Osteoblast (primary cell): ENCODE measurements at regions not wholly inside any gene's neighbourhood (a gene's known extent, or its start where the extent isn't known, plus 50 kb on each side); places are given as distances from the start of the nearest gene placed in this dataset.

Experiments used
- DNase-seq: peaks from one replicate; pipeline ENCODE4 v3.0.0; 2011; ENCODE audit warnings: low spot score, mixed read lengths; ENCODE audit not compliant: insufficient read length; ENCODE audit errors: missing footprints
- H2AFZ ChIP-seq: 2 replicates; pipeline ENCODE4 v1.6.0; 2011; ENCODE audit warnings: mild to moderate bottlenecking, low read length
- H3K27ac ChIP-seq: 2 replicates; pipeline ENCODE4 v1.5.1; 2011; ENCODE audit warnings: mild to moderate bottlenecking, low read depth, low read length, moderate library complexity
- H3K27me3 ChIP-seq: 2 replicates; pipeline ENCODE4 v1.6.0; 2012; ENCODE audit warnings: mild to moderate bottlenecking, control low read depth, inconsistent platforms, low read length, moderate library complexity; ENCODE audit not compliant: insufficient read depth
- H3K36me3 ChIP-seq: 2 replicates; pipeline ENCODE4 v1.5.1; 2011; ENCODE audit warnings: mild to moderate bottlenecking, low read length, control low read depth, moderate library complexity; ENCODE audit not compliant: insufficient read depth
- H3K4me1 ChIP-seq: 2 replicates; pipeline ENCODE4 v1.5.1; 2011; ENCODE audit warnings: mild to moderate bottlenecking, low read length, control low read depth, moderate library complexity; ENCODE audit not compliant: insufficient read depth
- H3K4me2 ChIP-seq: 2 replicates; pipeline ENCODE4 v1.6.0; 2011; ENCODE audit warnings: mild to moderate bottlenecking, low read length; ENCODE audit not compliant: insufficient read depth
- H3K4me3 ChIP-seq: fragments of 200-600 bp; sonication (generic); 3 replicates; pipeline ENCODE4 v1.5.1; 2012; ENCODE audit warnings: mild to moderate bottlenecking, low read length, inconsistent platforms; ENCODE audit not compliant: insufficient read depth
- H3K79me2 ChIP-seq: 2 replicates; pipeline ENCODE4 v1.6.0; 2012; ENCODE audit warnings: mild to moderate bottlenecking, low read length, control low read depth, inconsistent platforms; ENCODE audit not compliant: insufficient read depth
- H3K9me3 ChIP-seq: 2 replicates; pipeline ENCODE4 v1.5.1; 2011; ENCODE audit warnings: low read depth, low read length, control low read depth
- H4K20me1 ChIP-seq: 2 replicates; pipeline ENCODE4 v1.6.0; 2012; ENCODE audit warnings: mild to moderate bottlenecking, low read length, control low read depth; ENCODE audit not compliant: insufficient read depth
- TF ChIP-seq, protein P1 (sequence below): IDR thresholded peaks from 2 replicates; pipeline ENCODE4 v1.5.1; 2011; ENCODE audit warnings: mild to moderate bottlenecking, low read depth, low read length, moderate library complexity; ENCODE audit errors: extremely low read depth

DNA sequence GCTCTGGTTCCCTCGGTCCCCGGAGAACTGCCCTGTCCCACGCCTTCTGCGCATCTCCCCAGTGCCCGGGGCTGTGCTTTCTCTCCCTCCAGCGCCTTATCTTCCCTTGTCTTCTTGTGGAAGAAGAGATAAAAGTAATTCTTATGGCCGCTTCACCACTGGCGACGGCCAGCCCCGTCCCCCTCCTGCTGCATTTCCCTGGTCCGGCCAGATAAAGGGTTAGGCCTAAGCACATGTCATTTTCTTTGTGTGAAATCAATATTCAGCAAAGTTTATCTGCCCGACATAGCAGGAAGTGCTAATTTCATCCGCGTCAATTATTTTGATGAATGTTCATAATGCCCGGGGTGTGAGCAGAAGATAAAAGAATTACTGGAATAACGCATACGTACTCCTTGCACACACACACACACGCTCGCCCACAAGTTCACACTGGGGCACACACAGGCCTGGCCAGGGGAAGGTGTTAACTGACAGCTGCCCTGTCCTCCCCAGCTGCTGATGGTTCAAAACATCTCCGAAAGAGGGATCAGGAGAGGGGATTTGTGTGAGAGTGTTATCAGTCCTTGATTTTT, 177.7 kb upstream of the LHX5 start:
- H3K27me3 ChIP-seq = peaks cover 3% of the 10 kb centered on the region
- DNase-seq = no peak
- TF ChIP-seq, protein P1, sequence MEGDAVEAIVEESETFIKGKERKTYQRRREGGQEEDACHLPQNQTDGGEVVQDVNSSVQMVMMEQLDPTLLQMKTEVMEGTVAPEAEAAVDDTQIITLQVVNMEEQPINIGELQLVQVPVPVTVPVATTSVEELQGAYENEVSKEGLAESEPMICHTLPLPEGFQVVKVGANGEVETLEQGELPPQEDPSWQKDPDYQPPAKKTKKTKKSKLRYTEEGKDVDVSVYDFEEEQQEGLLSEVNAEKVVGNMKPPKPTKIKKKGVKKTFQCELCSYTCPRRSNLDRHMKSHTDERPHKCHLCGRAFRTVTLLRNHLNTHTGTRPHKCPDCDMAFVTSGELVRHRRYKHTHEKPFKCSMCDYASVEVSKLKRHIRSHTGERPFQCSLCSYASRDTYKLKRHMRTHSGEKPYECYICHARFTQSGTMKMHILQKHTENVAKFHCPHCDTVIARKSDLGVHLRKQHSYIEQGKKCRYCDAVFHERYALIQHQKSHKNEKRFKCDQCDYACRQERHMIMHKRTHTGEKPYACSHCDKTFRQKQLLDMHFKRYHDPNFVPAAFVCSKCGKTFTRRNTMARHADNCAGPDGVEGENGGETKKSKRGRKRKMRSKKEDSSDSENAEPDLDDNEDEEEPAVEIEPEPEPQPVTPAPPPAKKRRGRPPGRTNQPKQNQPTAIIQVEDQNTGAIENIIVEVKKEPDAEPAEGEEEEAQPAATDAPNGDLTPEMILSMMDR = no peak

DNA sequence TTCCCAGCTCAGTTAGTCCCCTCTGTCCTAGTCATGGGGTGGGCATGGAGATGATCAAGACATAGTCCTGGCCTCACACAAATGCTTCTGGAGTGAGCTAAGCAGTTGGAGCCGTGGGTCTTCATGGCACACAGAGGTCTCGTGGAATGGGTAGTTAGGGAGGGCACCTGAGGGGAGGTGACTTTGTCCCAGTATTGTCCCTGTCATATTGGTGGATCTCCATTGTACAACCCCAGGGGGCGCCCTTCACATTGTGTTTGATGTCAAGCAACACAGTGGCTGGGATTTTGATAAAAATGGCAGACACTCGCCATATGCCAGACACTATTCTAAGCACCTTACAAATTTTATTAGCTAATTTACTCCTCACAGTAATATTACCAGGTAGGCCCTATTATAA, 175.4 kb upstream of the LHX5 start:
- Histone ChIP-seq H3K36me3 (no peaks in the 10 kb centered on the region), H3K79me2 (no peaks in the 10 kb centered on the region), H3K27me3 (peaks cover 3% of the 10 kb centered on the region), H3K27ac (no peak overlapping the region), H3K4me1 (no peaks in the 10 kb centered on the region), H2AFZ (no peak overlapping the region), H3K4me3 (no peak overlapping the region), H3K4me2 (no peak overlapping the region), H4K20me1 (no peaks in the 10 kb centered on the region), H3K9me3 (no peaks in the 10 kb centered on the region)
- DNase-seq = no peak
- TF ChIP-seq, protein P1 = peak; percentile 20

More for the DNA sequence above, 177.7 kb upstream of the LHX5 start:
- Histone ChIP-seq H3K4me2 (no peak overlapping the region), H3K4me1 (no peaks in the 10 kb centered on the region), H2AFZ (no peak overlapping the region), H3K36me3 (no peaks in the 10 kb centered on the region), H3K27ac (no peak overlapping the region), H3K9me3 (no peaks in the 10 kb centered on the region), H4K20me1 (no peaks in the 10 kb centered on the region), H3K79me2 (no peaks in the 10 kb centered on the region), H3K4me3 (no peak overlapping the region)

DNA sequence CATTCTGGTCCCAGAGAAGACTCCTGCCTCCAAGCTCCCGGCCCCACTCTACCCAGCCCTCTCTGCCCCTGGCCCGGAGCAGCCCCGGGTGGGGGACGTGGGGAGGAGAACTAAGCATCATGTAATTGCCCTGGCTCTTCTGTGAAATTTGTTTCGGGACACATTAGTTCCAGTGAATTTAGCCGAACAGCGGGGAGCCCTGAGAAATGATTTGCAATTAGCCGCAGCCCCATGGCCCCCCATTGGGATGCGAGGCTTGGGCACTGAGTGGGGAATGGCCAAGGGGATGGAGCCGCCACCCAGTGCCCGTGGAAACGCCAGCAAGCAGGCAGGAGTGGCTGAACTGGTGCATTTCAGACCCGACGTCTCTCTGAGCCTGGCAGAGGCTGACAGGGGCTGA, 173.9 kb upstream of the LHX5 start:
- H2AFZ ChIP-seq = no peak overlapping the region
- no peaks in the 10 kb centered on the region for H3K79me2 ChIP-seq
- H4K20me1 ChIP-seq = no peaks in the 10 kb centered on the region
- no peaks in the 10 kb centered on the region for H3K36me3 ChIP-seq
- H3K4me3 ChIP-seq = no peak overlapping the region
- no peaks in the 10 kb centered on the region for H3K4me1 ChIP-seq
- TF ChIP-seq, protein P1 = no peak
- DNase-seq = no peak
- H3K27me3 ChIP-seq = peaks cover 3% of the 10 kb centered on the region
- H3K4me2 ChIP-seq = no peak overlapping the region
- no peaks in the 10 kb centered on the region for H3K9me3 ChIP-seq
- no peak overlapping the region for H3K27ac ChIP-seq

DNA sequence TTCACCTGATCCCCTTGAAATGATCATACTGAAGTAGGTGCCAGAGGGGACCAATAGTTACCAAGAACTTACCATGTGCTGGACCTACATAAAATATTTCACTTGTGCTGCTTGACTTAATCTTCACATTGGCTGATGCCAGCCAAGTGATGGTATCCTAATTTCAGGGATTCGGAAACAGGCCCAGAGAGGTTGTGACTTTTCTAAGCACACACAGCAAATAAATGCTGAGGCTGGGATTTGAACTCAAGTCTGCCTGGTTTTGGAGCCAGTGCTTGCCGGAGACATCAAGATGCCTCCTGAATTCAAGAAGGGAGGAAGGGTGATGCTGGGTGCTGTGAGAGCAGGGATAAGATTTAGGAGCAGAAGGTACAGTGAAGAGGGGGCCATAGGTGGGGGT, 173.5 kb upstream of the LHX5 start:
- H4K20me1 ChIP-seq = no peaks in the 10 kb centered on the region
- H2AFZ ChIP-seq = no peak overlapping the region
- no peak for DNase-seq
- H3K27me3 ChIP-seq = peaks cover 3% of the 10 kb centered on the region
- H3K79me2 ChIP-seq = no peaks in the 10 kb centered on the region
- H3K9me3 ChIP-seq = no peaks in the 10 kb centered on the region
- no peaks in the 10 kb centered on the region for H3K4me1 ChIP-seq
- TF ChIP-seq, protein P1 = no peak
- H3K4me3 ChIP-seq = no peak overlapping the region
- H3K4me2 ChIP-seq = no peak overlapping the region
- no peak overlapping the region for H3K27ac ChIP-seq
- H3K36me3 ChIP-seq = no peaks in the 10 kb centered on the region
